HK-2 (cell line): ENCODE measurements at regions not wholly inside any gene's neighbourhood (a gene's known extent, or its start where the extent isn't known, plus 50 kb on each side); places are given as distances from the start of the nearest gene placed in this dataset.

Experiments
- DNase-seq: peaks from one replicate; pipeline ENCODE4 v3.0.0-alpha.2; 2018; ENCODE audit not compliant: unreplicated experiment

DNA sequence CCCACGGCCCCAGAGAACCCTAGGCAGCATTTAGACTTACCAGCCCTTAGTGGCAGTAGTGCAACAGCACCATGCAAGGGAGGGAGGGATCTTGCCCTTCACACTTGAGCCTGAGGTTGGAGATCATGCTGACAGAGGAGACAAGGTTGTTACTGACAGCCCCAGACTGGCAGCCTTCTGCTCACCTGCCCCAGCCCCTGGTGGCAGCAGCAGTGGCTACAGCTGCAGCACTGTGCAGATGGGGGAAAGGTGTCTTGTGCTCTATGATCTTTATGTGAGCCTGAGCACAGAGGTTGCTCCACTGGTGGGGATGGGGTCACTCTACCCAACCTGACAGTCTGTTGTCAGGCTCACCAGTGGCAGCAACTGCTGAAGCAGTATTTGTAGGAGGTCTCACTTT is 501.2 kb upstream of the LRRTM4 start:
- DNase-seq = no peak

DNA sequence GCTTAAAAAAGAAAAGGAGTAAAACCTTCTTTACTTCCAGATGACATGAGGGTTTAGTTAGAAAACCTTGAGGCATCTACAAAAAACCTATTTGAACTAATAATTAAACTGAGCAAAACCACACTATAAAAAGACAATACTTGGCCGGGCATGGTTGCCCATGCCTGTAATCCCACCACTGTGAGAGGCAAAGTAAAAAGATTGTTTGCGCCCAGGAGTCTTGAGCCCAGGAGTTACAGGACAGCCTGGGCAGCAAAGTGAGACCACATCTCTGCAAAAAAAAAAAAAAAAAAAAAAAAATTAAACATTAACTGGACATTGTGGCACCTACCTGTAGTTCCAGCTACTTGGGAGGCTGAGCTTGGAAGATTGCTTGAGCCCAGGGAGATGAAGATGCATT is 502.8 kb upstream of the LRRTM4 start:
- DNase-seq = peak; percentile 53

DNA sequence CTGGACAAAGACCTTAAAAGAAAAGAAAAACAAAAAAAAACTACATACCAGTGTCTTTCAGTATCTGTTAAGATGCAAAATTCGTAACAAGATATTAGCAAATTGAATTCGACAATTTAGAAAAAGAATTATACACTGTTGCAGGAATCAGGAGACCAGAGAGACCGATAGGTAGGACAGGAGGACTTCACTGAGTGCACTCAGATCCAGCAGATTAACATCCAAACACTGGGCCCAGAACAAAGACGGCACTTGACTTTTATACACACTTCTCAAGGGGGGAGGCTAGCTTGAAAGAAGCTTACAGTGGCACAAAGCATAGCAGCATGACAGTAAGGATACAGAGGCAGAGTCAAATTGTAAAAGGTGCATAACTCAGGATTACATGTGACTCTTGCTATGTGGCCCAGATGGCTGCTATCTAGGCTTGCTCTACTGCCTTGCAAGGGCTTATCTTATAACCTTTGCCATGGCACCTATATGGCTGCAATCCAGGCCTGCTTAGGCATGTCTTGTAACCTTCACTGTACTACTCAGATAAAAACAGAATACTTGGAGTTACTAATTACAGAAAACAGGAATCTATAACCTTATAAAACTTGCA is 507.3 kb upstream of the LRRTM4 start:
- no peak for DNase-seq

DNA sequence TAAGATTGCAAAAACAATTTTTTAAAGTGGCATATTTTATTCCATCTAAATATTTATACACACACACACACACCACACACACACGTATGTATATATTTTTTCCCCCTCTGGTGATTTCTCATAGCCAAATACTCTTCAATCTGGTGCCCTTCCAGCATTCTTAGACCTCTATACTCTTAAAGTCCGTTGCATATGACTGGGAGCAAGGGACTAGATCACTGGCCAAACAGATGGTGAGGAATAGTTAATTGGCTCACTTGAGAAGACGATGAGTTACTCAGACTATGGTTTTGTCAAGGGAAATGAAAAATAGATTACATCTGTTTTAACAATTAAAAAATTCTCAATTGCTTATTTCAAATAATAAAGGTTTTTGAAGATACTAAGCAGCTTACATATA is 512.5 kb upstream of the LRRTM4 start:
- DNase-seq = no peak

DNA sequence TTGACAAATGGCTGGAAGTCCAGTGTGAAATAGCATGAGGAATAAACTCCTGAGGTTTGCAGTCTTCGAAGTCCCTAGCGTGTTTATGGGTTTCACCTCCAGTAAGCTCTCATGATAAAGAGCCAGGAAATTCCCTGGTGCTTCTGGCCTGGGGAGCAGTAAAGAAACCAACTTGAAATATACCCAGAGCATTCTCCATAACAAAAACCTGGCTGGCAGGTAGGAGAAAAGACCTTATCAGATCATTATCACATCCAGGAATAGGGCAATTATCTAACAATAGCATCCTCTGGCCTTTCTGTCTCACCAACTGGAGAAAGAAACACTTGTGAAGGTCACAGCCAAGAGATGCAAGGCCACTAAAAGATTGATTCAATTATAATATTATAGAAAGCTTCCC is 513.6 kb upstream of the LRRTM4 start:
- DNase-seq = no peak

DNA sequence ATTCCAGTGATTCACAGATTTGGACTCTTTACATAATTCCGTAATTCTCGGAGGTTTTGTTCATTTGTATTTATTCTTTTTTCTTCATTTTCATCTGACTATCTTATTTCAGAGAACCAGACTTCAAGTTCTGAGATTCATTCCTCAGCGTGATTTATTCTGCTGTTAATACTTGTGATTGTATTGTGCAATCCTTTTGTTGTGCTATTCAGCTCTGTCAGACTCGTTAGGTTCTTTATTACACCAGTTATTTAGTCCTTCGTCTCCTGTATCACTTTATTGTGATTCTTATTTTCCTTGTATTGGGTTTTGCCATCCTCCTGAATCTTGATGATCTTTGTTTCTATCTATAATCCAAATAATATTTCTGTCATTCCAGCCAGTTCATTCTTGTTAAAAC is 529.3 kb upstream of the LRRTM4 start:
- no peak for DNase-seq

DNA sequence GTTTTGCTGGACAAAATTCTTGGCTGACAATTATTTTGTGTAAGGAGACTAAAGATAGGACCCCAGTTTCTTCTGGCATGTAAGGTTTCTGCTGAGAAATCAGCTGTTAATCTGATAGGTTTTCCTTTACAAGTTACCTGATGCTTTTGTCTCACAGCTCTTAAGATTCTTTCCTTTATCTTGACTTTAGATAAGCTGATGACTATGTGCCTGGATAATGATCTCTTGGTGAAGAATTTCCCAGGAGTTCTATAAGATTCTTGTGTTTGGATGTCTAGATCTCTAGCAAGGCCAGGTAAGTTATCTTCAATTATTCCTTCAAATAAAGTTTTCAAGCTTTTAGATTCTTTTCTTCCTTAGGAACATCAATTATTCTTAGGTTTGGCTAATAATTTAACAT is 534.8 kb upstream of the LRRTM4 start:
- DNase-seq = no peak

DNA sequence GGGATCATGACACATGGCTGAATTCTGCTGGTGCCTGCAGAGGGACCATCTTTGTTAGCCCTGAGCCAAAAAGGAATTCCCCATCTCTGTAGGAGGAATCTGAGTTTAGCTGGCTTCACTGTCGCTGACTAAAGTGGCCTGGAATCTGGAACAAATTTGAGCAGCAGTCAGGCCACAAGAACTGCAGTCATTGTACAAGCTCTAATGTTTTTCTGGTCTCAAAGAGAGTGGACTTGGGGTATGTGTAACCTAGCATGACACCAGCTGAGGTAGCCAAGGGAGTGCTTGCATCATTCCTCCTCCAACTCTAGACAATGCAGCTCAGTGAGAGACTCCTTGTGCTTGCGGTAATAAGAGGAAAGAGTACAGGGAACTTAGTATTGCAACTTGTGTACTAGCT is 539.1 kb upstream of the LRRTM4 start:
- peak; percentile 17 for DNase-seq

DNA sequence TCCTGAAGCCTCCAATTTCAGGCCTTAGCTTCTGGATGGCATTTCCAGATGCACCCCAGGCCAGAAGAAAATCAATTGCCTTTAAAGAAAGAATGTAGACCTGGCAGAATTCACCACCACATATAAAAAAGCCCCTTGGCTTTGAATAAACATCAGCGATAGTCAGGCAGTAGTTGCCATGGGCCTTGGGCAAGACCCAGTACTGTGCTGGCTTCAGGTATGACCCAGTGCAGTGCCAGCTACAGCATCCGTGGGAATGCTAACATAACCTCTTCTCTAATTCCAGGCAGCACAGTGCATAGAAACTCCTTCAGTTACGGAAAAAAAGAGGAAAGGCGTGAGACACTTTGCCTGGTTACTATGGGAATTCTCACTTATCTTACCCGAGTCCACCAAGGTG is 539.6 kb upstream of the LRRTM4 start:
- DNase-seq = no peak

DNA sequence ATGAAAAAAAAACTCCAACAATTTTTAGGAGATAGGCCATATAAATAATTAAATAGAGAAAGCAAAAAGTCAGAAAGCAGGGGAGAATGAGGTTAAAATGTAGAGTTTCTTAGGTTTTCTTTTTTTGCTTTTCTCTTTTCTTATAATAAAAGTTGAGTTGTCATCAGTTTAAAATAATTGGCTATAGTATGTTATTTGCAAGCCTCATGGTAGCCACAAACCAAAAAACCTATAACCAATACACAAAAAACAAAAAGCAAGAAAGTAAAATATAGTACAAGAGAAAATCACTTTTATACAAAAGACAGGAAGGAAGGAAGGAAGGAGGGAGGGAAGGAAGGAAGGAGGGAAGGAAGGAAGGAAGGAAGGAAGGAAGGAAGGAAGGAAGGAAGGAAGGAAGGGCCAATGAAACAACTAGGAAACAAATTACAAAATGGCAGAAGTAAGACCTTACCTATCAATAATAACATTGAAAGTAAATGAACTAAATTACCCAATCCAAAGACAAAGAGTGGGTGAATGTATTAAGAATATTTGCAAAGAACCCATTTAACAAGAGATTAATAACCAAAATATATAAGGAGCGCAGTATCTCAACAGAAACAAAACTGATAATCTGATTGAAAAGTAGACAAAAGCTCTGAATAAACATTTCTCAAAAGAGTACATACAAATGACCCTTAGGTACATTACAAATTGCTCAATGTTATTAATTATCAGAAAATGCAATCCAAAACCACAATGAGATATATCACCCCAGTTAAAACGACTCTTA is 541.3 kb upstream of the LRRTM4 start:
- DNase-seq = no peak

DNA sequence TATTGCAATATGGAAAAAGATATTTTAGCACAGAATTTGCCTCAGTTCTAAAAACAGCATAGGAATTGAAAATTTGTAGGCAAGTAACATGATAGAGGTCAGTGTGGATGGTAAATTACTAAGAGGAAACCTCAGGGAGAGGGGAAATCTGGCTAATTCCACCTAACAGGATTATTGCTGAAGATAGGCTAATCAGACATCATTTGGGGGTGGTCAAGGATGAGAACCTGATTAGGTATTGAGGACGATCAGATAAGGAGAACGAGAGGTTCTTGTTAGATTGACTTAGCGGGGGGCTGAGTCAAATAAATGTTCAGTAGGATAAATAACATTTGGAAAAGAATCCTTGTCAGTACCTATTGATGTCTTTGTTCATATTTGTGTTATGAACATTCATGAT is 543.2 kb upstream of the LRRTM4 start:
- no peak for DNase-seq

DNA sequence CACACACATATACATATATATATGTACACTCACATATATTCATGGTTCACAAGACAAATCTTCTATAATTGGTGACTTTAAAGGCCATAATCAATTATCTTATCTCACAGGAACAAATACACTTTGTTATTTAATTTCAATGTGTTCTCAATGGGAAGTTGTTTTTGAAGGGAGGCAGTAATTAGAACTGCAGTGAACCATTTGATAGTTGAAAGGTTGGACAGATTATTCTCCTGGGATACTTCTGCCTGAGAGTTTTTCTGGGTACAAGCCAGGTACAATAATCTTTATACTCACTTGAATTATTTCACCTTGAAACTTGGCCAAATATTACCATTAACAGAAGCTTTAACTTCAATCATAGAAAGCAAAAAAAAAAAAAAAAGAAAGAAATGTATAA is 546.6 kb upstream of the LRRTM4 start:
- no peak for DNase-seq

DNA sequence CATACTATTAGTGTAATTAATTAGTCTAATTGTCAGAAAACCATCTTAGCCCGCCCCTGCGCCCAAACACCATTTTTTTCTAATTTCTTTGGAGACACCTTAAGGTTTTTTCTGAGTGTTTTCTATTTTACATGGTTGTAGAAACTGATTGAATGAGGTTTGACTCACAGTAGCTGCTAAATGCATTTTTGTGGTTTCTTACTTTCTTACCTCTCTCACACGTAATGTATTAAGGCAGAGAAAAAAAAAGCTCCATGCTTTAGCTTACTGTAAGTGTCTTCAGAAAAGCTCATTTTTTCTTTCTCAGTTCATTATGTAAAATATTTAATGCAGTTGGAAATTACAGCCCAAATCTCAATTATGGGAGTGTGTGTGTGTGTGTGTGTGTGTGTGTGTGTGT is 548.5 kb upstream of the LRRTM4 start:
- DNase-seq = no peak

DNA sequence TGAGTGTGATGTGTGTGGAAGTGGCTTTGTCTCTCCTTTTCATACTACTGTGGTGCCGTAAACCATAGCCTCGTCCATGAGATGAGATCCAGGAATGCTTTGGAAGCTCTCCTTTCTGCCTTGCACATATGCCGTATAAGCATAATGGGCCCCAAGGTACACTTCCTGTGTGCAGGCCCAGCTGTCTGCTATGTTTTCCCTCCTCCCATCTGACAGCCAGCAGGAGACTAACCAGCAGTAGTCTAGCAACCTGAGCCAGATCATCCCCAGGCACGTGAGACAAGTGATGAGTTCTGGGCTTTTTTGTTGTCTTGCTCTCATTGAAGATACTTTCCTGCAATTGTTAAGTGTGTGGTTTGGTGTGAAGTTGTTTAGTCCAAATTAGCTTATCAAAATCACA is 555.5 kb upstream of the LRRTM4 start:
- no peak for DNase-seq

DNA sequence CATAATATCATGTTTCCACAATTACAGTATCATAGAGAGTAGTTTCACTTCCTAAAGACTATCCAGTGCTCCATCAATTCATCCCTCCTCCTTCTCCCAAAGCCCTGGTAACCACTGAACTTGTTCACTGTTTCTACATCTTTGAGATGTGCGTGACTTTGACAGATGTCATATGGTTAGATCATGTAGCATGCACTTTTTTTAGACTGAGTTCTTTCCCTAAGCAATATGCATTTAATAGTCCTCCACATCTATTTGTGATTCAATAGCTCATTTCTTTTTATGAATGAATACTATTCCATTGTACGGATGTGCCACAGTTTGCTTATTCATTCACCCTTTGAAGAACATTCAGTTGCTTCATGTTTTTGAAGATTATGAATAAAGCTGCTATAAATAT is 560.4 kb upstream of the LRRTM4 start:
- DNase-seq = no peak

DNA sequence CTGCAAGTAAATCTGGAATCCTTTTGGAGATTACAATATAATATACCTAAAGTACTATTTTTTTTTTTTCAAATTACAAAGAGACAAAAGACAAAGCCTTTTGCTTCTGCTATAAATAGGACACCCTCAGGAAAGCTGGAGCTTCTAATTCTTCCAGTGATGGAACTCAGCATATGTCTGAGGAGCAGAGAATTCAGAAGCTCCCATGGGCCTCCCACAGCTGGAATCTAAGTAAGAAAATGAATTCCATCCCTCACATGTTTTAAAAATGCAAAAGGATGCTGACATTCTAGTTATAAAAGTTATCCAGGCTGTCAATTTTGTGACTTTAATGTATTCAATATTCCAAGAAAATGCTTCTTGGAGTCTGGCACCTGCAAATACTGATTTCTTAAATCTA is 571.3 kb upstream of the LRRTM4 start:
- no peak for DNase-seq

DNA sequence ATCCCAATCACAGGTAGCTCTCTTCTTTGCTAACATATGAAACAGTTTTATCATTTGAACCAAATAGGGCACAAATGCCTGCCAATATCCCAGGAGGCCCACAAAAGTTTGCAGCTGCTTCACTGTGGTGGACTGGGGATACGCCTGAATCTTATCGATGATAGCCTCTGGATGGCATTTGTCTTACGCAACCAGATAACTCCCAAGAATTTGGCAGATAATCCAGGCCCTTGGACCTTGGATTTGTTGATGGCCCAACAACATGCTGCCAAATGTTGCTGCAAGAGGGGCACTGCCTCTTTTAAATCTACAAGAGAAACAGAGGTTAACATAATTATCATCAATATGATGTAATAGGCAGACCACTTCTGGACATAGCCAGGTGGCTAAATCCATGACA is 587.1 kb upstream of the LRRTM4 start:
- DNase-seq = no peak

DNA sequence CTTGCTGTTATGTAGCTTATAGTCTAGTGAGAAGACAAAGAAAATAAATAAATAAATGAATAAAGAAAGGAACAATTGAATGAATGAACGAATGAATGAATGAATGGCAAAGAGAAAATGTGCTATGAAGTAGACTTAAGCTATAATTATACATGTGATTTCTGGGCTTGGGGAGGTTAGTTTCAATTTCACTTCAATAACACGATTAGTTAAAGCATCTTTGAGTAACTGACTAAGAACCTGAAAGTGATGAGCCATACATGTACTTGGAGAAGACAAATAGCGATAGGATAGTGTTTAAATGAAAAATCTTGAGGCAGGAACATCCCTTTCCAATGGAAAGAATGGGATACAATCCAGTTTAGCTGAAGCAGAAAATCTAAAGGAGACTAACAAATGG is 593.1 kb upstream of the LRRTM4 start:
- no peak for DNase-seq

DNA sequence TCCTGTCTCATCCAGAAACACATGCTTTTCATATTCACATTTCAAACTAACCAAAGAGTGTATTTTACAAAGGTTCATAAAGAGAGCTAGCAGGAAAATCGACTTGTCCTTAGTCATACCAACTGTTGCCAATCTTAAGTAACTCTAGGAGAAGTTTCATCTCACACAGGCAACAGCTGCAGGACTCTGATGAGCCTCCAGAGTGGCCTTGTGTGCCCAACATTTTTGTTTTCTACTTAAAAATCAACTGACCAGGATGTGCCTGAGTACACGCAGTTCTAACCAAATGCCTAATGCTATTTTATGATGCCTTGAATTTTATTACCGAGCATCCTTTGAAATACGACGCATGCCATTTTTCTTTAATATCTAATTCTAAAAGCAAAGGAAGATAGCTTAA is 595.9 kb upstream of the LRRTM4 start:
- no peak for DNase-seq

DNA sequence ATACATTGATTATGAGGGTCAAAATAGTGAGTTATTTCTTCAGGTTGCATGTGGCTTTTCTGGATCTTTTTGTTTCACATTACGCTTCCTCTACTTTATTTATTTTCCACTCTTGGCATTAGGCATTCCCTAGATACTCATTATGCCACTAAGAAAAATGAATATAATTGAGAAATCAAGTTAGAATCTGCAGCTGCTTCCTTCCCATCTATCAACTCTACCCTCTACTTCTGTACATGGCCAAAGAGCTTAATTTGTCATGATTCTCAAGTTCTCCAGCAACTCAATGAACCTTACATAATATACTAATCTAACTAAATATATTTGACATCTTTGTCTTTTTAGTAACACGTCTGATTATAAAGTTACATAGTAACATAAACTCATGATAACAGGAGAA is 598.1 kb upstream of the LRRTM4 start:
- no peak for DNase-seq

DNA sequence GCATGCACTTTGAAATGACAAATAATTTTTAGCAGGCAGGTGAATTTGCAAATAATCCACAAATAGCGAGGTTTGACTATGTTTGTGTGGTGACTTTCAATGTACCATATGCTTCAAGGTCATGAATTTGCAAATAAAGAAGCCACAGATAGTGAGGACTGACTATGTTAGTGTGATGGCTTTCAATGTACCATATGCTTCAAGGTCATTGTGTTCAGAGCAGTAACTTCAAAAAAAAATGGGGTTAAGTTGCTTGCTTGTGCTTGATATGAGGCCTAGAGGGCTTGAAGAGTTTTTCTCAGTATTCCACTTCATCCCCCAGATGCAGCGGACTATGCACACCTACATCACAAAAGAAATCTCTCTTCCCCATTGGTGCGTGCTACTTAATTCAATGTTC is 602.9 kb upstream of the LRRTM4 start:
- DNase-seq = no peak

DNA sequence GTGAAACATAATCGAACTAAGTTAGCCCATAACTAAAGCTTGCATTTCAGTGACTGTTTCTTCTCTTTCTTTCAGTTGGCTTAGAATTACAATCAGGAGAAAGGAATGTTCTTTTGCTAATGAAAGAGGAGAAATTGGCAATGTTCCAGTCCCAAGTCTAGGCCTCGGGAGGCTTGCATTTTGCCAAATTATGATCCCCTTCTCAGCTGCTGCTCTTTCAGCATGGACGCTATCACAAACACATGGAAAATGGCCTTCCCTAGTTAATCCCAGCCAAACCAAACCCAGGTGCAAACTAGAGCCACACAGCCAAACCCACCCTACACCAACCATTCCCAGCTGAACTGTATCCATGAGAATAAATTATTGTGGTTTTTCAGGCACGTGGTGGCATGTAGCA is 605.2 kb upstream of the LRRTM4 start:
- no peak for DNase-seq

DNA sequence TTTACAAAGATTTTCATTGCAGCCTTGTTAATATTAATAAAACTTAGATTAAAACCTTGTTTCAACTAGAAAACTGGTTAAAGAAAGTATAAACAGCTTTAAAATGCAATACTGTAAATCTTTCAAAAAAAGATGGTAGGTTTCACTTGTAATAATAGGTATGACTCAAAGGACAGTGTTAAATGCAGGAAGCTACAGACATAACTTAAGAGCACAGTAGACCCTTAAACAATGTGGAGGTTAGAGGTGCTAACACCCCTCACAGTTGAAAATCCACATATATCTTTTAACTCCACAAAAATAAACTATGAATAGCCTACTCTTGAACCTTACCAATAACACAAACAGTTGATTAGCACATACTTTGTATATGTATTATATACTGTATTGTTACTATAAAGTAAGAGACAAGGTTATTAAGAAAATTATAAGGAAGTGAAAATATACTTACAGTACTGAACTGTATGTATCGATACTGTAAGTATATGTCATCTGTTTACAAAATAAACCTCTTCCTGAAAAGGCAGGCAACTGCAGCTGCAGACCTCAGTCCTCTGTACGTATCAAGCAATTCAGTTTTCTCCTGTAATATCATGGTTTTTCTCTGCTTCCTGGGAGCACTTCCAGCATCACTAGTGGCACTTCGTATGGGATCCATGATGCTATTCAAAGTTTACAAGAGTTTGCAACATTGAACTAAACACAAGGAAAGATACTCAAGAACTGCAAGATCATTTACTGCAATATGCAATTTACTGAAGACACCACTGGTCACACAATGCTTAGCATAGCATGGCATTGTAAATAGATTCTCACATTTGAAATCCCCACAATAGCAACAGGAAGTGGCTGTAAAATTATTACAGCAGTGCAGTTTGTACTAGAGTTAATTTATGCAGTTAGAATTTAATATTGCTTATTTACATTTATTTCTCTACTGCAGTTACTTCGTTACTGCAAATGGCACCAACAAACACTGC is 610.5 kb upstream of the LRRTM4 start:
- DNase-seq = no peak
